ENCODE measurements at regions not wholly inside any gene's neighbourhood (a gene's known extent, or its start where the extent isn't known, plus 50 kb on each side); places are given as distances from the start of the nearest gene placed in this dataset.
"Not testable (repeated sequence)": the region's sequence is repeated elsewhere in the genome, so short reads cannot be mapped to it uniquely, and the experiment has no call there.

DNA sequence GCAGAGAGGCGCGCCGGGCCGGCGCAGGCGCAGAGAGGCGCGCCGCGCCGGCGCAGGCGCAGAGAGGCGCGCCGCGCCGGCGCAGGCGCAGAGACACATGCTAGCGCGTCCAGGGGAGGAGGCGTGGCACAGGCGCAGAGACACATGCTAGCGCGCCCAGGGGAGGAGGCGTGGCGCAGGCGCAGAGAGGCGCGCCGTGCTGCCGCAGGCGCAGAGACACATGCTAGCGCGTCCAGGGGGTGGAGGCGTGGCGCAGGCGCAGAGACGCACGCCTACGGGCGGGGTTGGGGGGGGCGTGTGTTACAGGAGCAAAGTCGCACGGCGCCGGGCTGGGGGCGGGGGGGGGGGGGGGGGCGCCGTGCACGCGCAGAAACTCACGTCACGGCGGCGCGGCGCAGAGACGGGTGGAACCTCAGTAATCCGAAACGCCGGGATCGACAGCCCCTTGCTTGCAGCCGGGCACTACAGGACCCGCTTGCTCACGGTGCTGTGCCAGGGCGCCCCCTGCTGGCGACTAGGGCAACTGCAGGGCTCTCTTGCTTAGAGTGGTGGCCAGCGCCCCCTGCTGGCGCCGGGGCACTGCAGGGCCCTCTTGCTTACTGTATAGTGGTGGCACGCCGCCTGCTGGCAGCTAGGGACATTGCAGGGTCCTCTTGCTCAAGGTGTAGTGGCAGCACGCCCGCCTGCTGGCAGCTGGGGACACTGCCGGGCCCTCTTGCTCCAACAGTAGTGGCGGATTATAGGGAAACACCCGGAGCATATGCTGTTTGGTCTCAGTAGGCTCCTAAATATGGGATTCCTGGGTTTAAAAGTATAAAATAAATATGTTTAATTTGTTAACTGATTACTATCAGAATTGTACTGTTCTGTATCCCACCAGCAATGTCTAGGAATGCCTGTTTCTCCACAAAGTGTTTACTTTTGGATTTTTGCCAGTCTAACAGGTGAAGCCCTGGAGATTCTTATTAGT lies 269.9 kb downstream of the OR4F29 start:
- H3K27ac Mint-ChIP-seq; H3K9me3 Mint-ChIP-seq; H3K4me3 Mint-ChIP-seq; H3K27me3 Mint-ChIP-seq (ENCODE audit: low read depth); H3K36me3 Mint-ChIP-seq; H3K4me1 Mint-ChIP-seq: not testable (repeated sequence)
- DNase-seq (ENCODE audit: low spot score in 2 of 2, unreplicated experiment in 2 of 2) = peak; percentile 43 to 58
- TF ChIP-seq, protein P1, sequence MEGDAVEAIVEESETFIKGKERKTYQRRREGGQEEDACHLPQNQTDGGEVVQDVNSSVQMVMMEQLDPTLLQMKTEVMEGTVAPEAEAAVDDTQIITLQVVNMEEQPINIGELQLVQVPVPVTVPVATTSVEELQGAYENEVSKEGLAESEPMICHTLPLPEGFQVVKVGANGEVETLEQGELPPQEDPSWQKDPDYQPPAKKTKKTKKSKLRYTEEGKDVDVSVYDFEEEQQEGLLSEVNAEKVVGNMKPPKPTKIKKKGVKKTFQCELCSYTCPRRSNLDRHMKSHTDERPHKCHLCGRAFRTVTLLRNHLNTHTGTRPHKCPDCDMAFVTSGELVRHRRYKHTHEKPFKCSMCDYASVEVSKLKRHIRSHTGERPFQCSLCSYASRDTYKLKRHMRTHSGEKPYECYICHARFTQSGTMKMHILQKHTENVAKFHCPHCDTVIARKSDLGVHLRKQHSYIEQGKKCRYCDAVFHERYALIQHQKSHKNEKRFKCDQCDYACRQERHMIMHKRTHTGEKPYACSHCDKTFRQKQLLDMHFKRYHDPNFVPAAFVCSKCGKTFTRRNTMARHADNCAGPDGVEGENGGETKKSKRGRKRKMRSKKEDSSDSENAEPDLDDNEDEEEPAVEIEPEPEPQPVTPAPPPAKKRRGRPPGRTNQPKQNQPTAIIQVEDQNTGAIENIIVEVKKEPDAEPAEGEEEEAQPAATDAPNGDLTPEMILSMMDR (IDR thresholded peaks at IDR 0.05; ENCODE audit: unreplicated experiment) = peak; percentile 66

DNA sequence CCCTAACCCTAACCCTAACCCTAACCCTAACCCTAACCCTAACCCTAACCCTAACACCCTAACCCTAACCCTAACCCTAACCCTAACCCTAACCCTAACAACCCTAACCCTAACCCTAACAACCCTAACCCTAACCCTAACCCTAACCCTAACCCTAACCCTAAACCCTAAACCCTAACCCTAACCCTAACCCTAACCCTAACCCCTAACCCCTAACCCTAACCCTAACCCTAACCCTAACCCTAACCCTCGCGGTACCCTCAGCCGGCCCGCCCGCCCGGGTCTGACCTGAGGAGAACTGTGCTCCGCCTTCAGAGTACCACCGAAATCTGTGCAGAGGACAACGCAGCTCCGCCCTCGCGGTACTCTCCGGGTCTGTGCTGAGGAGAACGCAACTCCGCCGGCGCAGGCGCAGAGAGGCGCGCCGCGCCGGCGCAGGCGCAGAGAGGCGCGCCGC lies 270.7 kb downstream of the OR4F29 start:
- H3K4me3 Mint-ChIP-seq; H3K4me1 Mint-ChIP-seq; H3K9me3 Mint-ChIP-seq; H3K36me3 Mint-ChIP-seq; H3K27ac Mint-ChIP-seq; H3K27me3 Mint-ChIP-seq (ENCODE audit: low read depth): not testable (repeated sequence)
- peak in 1 of 2 experiments; percentile 39 for DNase-seq (ENCODE audit: low spot score in 2 of 2, unreplicated experiment in 2 of 2)

DNA sequence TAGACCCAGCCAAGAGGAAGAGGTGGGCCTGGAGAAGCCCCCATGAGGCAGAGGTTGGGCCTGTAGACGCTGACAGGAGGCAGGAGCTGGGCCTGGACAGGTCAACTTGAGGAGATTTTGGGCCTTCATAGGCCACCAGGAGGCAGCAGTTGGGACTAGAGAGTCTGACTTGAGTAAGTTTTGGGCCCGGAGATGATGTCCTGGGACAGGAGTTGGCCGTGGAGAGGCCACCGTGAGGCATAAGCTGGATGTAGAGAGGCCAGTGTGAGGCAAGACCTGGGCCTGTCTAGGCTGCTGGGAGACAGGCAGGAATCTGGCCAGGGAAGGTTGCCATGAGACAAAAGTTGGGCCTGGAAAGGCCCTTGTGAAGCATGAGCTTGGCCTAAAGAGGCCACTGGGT lies 312.6 kb downstream of the OR4F29 start:
- DNase-seq (ENCODE audit: low spot score in 2 of 2, unreplicated experiment in 2 of 2); H3K36me3 Mint-ChIP-seq; H3K4me1 Mint-ChIP-seq; H3K4me3 Mint-ChIP-seq; H3K27me3 Mint-ChIP-seq (ENCODE audit: low read depth); H3K27ac Mint-ChIP-seq; H3K9me3 Mint-ChIP-seq: not testable (repeated sequence)

DNA sequence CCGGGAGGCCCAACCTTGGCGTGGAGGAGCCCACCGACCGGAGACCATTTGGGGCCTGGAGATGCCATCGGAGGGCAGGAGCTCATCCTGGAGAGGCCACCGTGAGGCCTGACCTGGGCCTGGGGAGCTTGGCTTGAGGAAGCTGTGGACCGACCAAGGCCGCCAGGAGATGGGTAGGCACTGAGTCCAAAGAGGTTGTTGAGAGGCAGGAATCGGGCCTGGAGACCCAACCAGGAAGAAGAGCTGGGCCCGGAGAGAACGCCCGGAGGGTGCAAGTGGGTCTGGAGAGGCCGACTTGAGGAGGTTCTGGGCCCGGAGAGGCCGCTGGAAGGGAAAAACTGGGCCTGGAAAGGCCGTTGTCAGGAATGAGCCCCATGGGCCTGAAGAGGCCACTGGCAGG lies 313.8 kb downstream of the OR4F29 start:
- H3K27me3 Mint-ChIP-seq (ENCODE audit: low read depth); H3K4me1 Mint-ChIP-seq; H3K36me3 Mint-ChIP-seq; H3K9me3 Mint-ChIP-seq; H3K4me3 Mint-ChIP-seq; H3K27ac Mint-ChIP-seq; DNase-seq (ENCODE audit: low spot score in 2 of 2, unreplicated experiment in 2 of 2): not testable (repeated sequence)

DNA sequence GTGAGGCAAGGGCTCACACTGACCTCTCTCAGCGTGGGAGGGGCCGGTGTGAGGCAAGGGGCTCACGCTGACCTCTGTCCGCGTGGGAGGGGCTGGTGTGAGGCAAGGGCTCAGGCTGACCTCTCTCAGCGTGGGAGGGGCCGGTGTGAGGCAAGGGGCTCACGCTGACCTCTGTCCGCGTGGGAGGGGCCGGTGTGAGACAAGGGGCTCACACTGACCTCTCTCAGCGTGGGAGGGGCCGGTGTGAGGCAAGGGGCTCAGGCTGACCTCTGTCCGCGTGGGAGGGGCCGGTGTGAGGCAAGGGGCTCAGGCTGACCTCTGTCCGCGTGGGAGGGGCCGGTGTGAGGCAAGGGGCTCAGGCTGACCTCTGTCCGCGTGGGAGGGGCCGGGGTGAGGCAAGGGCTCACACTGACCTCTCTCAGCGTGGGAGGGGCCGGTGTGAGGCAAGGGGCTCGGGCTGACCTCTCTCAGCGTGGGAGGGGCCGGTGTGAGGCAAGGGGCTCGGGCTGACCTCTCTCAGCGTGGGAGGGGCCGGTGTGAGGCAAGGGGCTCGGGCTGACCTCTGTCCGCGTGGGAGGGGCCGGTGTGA lies 315.0 kb downstream of the OR4F29 start:
- not testable (repeated sequence) for H3K4me3 Mint-ChIP-seq; H3K4me1 Mint-ChIP-seq; DNase-seq (ENCODE audit: low spot score in 2 of 2, unreplicated experiment in 2 of 2); H3K27ac Mint-ChIP-seq; H3K36me3 Mint-ChIP-seq; H3K9me3 Mint-ChIP-seq; H3K27me3 Mint-ChIP-seq (ENCODE audit: low read depth)

DNA sequence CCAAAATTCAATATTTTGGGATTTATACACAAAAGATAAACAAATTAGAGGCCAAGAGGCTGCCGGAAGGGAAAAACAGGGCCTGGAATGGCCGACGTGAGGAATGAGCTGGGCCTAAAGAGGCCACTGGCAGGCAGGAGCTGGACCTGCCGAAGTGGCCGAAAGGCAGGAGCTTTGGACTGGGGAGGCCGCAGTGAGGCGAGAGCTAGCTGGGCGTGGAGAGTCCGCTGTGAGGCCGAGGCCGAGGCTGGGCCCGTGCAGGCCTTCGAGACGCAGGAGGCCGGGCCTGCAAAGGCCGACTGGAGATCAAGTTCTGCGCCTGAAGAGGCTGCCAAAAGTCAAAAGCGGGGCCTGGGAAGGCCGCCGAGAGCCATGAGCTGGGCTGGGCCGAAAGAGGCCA lies 316.5 kb downstream of the OR4F29 start:
- H3K36me3 Mint-ChIP-seq; H3K27me3 Mint-ChIP-seq (ENCODE audit: low read depth); H3K9me3 Mint-ChIP-seq; H3K27ac Mint-ChIP-seq; H3K4me1 Mint-ChIP-seq; DNase-seq (ENCODE audit: low spot score in 2 of 2, unreplicated experiment in 2 of 2); H3K4me3 Mint-ChIP-seq: not testable (repeated sequence)

DNA sequence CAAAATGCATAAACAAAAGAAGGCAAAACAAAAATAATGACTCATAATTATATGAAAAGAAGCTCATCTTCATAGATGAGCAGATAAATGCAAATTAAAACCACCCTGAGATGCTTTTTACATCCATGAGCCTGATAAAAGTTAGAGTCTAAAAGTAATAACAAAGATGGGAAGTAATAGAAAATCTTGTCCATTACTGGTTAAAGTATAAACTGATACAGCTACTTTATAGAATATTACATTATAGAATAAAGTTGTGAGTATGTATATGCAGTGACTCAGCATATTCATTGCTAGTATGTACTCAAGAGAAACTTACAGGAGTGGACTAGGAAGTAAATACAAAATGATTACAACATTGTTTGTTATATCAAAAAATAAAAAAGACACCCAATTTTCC lies 333.0 kb downstream of the OR4F29 start:
- not testable (repeated sequence) for H3K36me3 Mint-ChIP-seq; H3K4me1 Mint-ChIP-seq; H3K27ac Mint-ChIP-seq; DNase-seq (ENCODE audit: low spot score in 2 of 2, unreplicated experiment in 2 of 2); H3K4me3 Mint-ChIP-seq; H3K9me3 Mint-ChIP-seq; H3K27me3 Mint-ChIP-seq (ENCODE audit: low read depth)

DNA sequence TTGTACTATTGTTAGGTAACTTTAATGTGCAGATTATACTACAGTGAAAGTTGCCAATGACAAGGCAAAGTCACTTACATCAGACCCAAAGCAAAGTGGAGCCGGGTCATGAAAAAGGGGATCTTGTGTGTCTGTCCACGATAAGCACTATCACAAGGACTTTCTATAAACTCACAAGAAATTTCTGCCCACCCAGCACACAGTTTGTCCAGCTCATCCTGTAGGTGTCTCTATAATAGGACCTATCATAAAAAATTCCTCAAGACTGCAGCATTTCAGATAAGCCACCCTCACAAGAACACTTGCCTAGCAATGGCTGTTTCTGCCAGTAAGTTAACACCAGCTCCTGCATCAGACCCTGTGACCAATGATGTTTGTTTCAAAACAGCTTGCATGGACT lies 335.9 kb downstream of the OR4F29 start:
- H3K4me1 Mint-ChIP-seq, H3K4me3 Mint-ChIP-seq, H3K36me3 Mint-ChIP-seq: not testable (repeated sequence)

DNA sequence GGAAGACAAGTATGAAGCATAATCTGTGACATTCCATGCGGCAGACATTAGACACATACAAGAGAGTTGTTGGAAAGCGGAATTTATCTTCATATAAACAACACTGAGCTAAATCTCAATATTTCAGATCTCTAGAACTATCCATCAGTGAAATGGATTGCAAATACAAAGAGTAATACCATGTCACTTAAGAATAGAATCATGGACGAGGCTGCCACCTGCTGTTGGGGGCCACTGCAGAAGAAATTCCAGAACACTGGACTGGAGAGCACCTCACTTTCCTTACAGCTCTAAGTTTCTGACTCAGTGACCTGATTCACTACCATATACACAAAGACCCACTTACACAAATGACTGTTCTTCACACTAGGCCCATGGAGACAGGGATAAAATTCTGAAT lies 346.7 kb downstream of the OR4F29 start:
- not testable (repeated sequence) for H3K4me3 Mint-ChIP-seq; DNase-seq (ENCODE audit: low spot score in 2 of 2, unreplicated experiment in 2 of 2); H3K4me1 Mint-ChIP-seq; H3K27me3 Mint-ChIP-seq (ENCODE audit: low read depth); H3K9me3 Mint-ChIP-seq; H3K27ac Mint-ChIP-seq; H3K36me3 Mint-ChIP-seq

More for the DNA sequence above, 335.9 kb downstream of the OR4F29 start:
- not testable (repeated sequence) for DNase-seq (ENCODE audit: low spot score in 2 of 2, unreplicated experiment in 2 of 2); H3K27me3 Mint-ChIP-seq (ENCODE audit: low read depth); H3K27ac Mint-ChIP-seq; H3K9me3 Mint-ChIP-seq

DNA sequence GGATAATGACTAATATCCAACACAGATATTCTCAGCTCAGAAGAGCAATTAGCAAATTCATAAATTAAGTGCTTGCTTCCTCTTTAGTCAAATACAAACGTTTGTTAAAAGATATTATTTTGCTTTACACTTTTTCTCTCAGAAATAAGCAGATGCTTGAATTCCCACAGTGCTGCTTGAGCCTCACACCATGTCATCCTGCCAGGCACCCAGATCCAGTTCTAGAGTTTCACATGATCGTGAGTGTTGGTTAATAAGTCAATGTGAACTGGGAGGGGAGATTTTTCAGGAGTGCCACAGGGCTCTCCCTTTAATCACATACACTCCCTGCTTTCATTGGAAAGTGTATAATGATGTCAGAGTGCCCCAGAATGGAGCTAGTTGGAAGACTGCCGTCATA lies 352.0 kb downstream of the OR4F29 start:
- not testable (repeated sequence) for H3K36me3 Mint-ChIP-seq; H3K4me1 Mint-ChIP-seq; H3K9me3 Mint-ChIP-seq; H3K4me3 Mint-ChIP-seq; H3K27me3 Mint-ChIP-seq (ENCODE audit: low read depth); H3K27ac Mint-ChIP-seq; DNase-seq (ENCODE audit: low spot score in 2 of 2, unreplicated experiment in 2 of 2)

DNA sequence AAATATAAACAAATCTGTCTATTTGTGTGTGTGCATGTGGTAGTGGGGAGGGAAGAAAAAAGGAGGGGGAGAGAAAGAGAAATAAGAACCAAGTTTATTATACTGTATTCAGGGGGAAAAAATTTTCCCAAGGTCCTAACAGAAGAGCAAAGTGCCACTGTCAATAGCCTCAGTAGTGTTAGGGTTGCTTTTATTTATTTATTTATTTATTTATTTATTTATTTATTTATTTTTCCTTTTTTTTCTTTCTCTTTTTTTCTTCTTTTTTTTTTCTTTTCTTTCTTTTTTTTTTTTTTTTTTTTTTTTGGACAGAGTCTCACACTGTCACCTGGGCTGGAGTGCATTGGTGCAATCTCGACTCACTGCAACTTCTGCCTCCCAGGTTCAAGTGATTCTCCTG lies 352.7 kb downstream of the OR4F29 start:
- H3K9me3 Mint-ChIP-seq; H3K27me3 Mint-ChIP-seq (ENCODE audit: low read depth); H3K27ac Mint-ChIP-seq; H3K4me3 Mint-ChIP-seq; H3K36me3 Mint-ChIP-seq; H3K4me1 Mint-ChIP-seq; DNase-seq (ENCODE audit: low spot score in 2 of 2, unreplicated experiment in 2 of 2): not testable (repeated sequence)

DNA sequence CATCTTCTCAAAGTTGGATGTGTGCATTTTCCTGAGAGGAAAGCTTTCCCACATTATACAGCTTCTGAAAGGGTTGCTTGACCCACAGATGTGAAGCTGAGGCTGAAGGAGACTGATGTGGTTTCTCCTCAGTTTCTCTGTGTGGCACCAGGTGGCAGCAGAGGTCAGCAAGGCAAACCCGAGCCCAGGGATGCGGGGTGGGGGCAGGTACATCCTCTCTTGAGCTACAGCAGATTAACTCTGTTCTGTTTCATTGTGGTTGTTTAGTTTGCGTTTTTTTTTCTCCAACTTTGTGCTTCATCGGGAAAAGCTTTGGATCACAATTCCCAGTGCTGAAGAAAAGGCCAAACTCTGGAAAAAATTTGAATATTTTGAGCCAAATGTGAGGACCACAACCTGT lies 360.2 kb downstream of the OR4F29 start:
- not testable (repeated sequence) for H3K9me3 Mint-ChIP-seq; H3K27me3 Mint-ChIP-seq (ENCODE audit: low read depth); H3K36me3 Mint-ChIP-seq; H3K4me3 Mint-ChIP-seq; H3K27ac Mint-ChIP-seq; H3K4me1 Mint-ChIP-seq; DNase-seq (ENCODE audit: low spot score in 2 of 2, unreplicated experiment in 2 of 2)

DNA sequence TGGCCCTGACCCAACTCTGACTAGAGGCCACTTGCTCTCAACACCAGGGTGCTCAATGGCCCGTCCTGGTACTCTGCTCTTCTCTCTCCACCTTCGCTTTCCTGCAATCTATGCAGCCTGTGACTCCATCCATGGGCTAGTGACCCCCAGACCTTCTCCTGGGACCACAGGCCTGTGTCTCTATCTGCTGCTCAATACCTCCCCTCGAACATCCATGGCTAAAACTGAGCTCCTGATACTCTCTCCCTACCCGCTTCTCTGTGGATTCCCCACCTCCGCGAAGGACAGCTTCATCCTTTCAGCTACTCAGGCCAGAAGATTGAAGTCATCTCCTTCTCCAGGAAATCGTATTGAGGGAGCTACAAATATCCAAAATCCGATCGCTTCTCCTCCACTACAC lies 363.4 kb downstream of the OR4F29 start:
- H3K27ac Mint-ChIP-seq; H3K9me3 Mint-ChIP-seq; H3K27me3 Mint-ChIP-seq (ENCODE audit: low read depth); H3K4me1 Mint-ChIP-seq; H3K36me3 Mint-ChIP-seq; DNase-seq (ENCODE audit: low spot score in 2 of 2, unreplicated experiment in 2 of 2); H3K4me3 Mint-ChIP-seq: not testable (repeated sequence)

All from mesothelial cell of epicardium (in vitro differentiated cells).